ENCODE measurements at regions not wholly inside any gene's neighbourhood (a gene's known extent, or its start where the extent isn't known, plus 50 kb on each side); places are given as distances from the start of the nearest gene placed in this dataset.
"Not testable (repeated sequence)": the region's sequence is repeated elsewhere in the genome, so short reads cannot be mapped to it uniquely, and the experiment has no call there.

DNA sequence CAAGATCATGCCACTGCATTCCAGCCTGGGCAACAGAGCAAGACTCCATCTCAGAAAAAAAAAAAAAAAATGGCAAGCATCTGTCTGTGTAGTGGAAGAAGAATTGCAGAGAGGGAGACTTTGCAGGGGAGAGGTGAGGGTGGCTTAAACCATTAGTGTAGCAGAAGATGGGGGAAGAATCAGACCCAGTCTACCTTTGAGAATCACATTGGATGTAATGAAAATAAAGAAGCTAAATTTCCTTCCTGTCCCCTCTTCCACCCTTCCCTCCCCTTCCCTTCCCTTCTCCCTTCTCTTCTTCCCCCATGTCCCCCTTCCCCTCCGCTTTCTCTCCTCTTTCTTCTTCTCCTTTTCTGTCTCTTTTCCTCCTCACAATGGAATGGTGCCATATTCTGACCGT lies 180.8 kb upstream of the SVIL start:
- no peak for DNase-seq (ENCODE audit: low read depth in 6 of 9, low spot score in 9 of 9)
- peaks cover 28 to 35% of the 10 kb centered on the region in 2 donors for H3K4me1 ChIP-seq (ENCODE audit: control insufficient read depth in 2 of 2, insufficient read depth in 2 of 2, low read length in 2 of 2)
- H3K27ac ChIP-seq (ENCODE audit: low read depth in 1 of 2, low read length in 1 of 2), result no peak overlapping the region
- H3K4me3 ChIP-seq (ENCODE audit: low read length in 2 of 2), result no peak overlapping the region
- 89% methylated on average over 2 of the region's 2 CpGs for WGBS
- H3K9me3 ChIP-seq (ENCODE audit: control insufficient read depth in 2 of 2, insufficient read depth in 1 of 2, low read length in 1 of 2), result no peaks in the 10 kb centered on the region
- H3K27me3 ChIP-seq (ENCODE audit: control insufficient read depth in 2 of 2, insufficient read depth in 1 of 2, low read length in 1 of 2), result no peaks in the 10 kb centered on the region
- H3K36me3 ChIP-seq (ENCODE audit: control insufficient read depth in 2 of 2, insufficient read depth in 2 of 2, low read length in 1 of 2), result no peaks in the 10 kb centered on the region

DNA sequence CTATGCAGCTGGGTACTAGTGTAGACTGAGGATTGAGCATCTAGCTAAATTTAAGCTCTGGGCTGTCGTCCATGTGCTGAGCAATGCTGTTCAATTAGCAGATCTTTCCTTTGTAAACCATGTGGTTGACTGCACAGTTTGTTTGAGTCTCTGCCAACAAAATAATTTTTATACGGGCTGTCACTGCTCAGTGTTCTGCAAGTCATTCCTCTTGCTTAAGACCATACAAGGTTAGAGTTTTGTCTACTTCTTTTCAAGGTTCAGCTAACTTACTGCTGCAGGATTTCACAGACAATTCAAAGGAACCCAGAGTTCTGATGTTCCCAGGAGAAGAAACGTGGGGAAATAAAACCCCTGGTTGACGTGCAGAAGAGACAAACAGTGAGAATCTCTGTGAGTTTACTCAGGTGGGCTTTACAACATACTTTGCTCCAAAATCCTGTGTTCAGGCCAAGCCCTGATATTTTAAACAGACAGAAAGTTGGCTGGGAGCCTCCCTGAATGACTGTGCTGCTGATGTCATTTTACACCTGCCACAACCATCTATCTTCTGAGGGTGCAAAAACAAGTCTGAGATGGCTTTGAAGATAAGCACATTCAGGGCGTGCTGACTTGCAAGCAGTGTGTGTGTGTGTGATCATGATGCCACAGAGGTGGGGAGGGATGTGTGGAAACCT lies 177.1 kb upstream of the SVIL start:
- Histone ChIP-seq H3K36me3 (ENCODE audit: control insufficient read depth in 2 of 2, insufficient read depth in 2 of 2, low read length in 1 of 2) (no peaks in the 10 kb centered on the region), H3K4me3 (ENCODE audit: low read length in 2 of 2) (no peak overlapping the region), H3K27ac (ENCODE audit: low read depth in 1 of 2, low read length in 1 of 2) (peak overlapping the region; percentile 86 to 92), H3K27me3 (ENCODE audit: control insufficient read depth in 2 of 2, insufficient read depth in 1 of 2, low read length in 1 of 2) (no peaks in the 10 kb centered on the region), H3K4me1 (ENCODE audit: control insufficient read depth in 2 of 2, insufficient read depth in 2 of 2, low read length in 2 of 2) (peaks cover 46 to 62% of the 10 kb centered on the region in 2 donors), H3K9me3 (ENCODE audit: control insufficient read depth in 2 of 2, insufficient read depth in 1 of 2, low read length in 1 of 2) (no peaks in the 10 kb centered on the region)
- DNase-seq (ENCODE audit: low read depth in 6 of 9, low spot score in 9 of 9), result peak; percentile 62 to 91 (median 80)
- WGBS, result 3% methylated on average over 5 of the region's 5 CpGs

DNA sequence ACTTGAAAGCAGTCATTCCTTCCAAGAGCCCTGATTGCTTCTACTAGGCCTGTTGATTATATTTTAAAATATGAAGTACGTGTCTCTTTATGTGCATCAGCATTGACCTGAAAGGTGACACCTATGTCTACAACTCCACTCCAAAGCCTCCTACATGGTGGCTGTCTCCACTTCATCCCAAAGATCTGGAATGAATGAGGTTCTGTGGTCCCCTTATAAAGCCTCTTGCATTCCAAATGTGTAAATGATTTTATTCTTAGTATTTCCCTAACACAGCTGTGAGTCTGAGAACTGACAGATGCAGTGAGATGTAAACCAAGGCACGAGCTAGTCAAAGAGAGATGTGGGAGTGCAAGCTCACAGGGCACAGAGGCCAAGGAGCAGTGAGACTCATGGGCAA lies 176.0 kb upstream of the SVIL start:
- H3K27me3 ChIP-seq (ENCODE audit: control insufficient read depth in 2 of 2, insufficient read depth in 1 of 2, low read length in 1 of 2), result no peaks in the 10 kb centered on the region
- no peaks in the 10 kb centered on the region for H3K9me3 ChIP-seq (ENCODE audit: control insufficient read depth in 2 of 2, insufficient read depth in 1 of 2, low read length in 1 of 2)
- peak in 1 of 9 donors; percentile 33 for DNase-seq (ENCODE audit: low read depth in 6 of 9, low spot score in 9 of 9)
- H3K27ac ChIP-seq (ENCODE audit: low read depth in 1 of 2, low read length in 1 of 2), result peak overlapping the region; percentile 86 to 92
- no peaks in the 10 kb centered on the region for H3K36me3 ChIP-seq (ENCODE audit: control insufficient read depth in 2 of 2, insufficient read depth in 2 of 2, low read length in 1 of 2)
- peaks cover 46 to 62% of the 10 kb centered on the region in 2 donors for H3K4me1 ChIP-seq (ENCODE audit: control insufficient read depth in 2 of 2, insufficient read depth in 2 of 2, low read length in 2 of 2)
- H3K4me3 ChIP-seq (ENCODE audit: low read length in 2 of 2), result no peak overlapping the region
- WGBS, result 82% methylated on average over 2 of the region's 2 CpGs

DNA sequence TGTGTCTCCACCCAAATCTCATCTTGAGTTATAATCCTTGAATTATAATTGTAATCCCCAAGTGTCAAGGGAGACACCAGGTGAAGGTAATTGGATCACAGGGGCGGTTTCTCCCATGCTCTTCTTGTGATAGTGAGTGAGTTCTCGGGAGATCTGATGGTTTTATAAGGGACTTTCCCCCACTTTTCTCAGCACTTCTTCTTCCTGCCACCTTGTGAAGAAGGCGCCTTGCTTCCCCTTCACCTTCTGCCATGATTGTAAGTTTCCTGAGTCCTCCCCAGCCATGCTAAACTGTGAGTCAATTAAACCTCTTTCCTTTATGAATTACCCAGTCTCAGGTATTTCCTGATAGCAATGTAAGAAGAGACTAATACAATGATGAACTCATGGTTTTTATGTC lies 175.5 kb upstream of the SVIL start:
- peaks cover 46 to 64% of the 10 kb centered on the region in 2 donors for H3K4me1 ChIP-seq (ENCODE audit: control insufficient read depth in 2 of 2, insufficient read depth in 2 of 2, low read length in 2 of 2)
- not testable (repeated sequence) for H3K9me3 ChIP-seq (ENCODE audit: control insufficient read depth in 2 of 2, insufficient read depth in 1 of 2, low read length in 1 of 2); H3K27me3 ChIP-seq (ENCODE audit: control insufficient read depth in 2 of 2, insufficient read depth in 1 of 2, low read length in 1 of 2); H3K4me3 ChIP-seq (ENCODE audit: low read length in 2 of 2); H3K36me3 ChIP-seq (ENCODE audit: control insufficient read depth in 2 of 2, insufficient read depth in 2 of 2, low read length in 1 of 2); DNase-seq (ENCODE audit: low read depth in 6 of 9, low spot score in 9 of 9)
- H3K27ac ChIP-seq (ENCODE audit: low read depth in 1 of 2, low read length in 1 of 2), result peak overlapping the region in 1 of 2 donors; percentile 92
- 92% methylated on average over 3 of the region's 3 CpGs for WGBS

DNA sequence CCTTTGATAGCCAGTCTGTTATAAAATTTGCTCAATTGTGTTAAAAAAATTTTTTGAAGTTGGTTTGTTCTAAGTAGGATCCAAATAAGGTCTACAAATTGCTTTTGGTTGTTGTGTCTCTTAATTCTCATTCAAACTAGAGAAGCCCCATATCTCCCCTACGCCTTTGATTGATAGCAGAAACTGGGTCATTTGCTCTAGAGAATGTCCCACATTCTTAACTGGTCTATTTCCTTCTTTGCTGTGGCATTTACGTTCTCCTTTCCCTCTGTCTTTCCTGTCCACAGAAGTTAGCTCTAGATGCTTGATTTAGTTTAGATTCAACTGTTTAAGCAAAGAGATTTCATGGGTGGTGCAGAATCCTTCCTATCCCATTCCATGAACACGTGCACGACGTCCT lies 174.6 kb upstream of the SVIL start:
- H3K36me3 ChIP-seq (ENCODE audit: control insufficient read depth in 2 of 2, insufficient read depth in 2 of 2, low read length in 1 of 2), result no peaks in the 10 kb centered on the region
- H3K27me3 ChIP-seq (ENCODE audit: control insufficient read depth in 2 of 2, insufficient read depth in 1 of 2, low read length in 1 of 2), result no peaks in the 10 kb centered on the region
- 63% methylated on average over 5 of the region's 5 CpGs for WGBS
- no peak overlapping the region for H3K4me3 ChIP-seq (ENCODE audit: low read length in 2 of 2)
- H3K27ac ChIP-seq (ENCODE audit: low read depth in 1 of 2, low read length in 1 of 2), result peak overlapping the region; percentile 25 to 92
- DNase-seq (ENCODE audit: low read depth in 6 of 9, low spot score in 9 of 9), result peak in 4 of 9 donors; percentile 38 to 75 (median 47)
- peaks cover 0 to 6% of the 10 kb centered on the region in 2 donors for H3K9me3 ChIP-seq (ENCODE audit: control insufficient read depth in 2 of 2, insufficient read depth in 1 of 2, low read length in 1 of 2)
- H3K4me1 ChIP-seq (ENCODE audit: control insufficient read depth in 2 of 2, insufficient read depth in 2 of 2, low read length in 2 of 2), result peaks cover 48 to 72% of the 10 kb centered on the region in 2 donors

DNA sequence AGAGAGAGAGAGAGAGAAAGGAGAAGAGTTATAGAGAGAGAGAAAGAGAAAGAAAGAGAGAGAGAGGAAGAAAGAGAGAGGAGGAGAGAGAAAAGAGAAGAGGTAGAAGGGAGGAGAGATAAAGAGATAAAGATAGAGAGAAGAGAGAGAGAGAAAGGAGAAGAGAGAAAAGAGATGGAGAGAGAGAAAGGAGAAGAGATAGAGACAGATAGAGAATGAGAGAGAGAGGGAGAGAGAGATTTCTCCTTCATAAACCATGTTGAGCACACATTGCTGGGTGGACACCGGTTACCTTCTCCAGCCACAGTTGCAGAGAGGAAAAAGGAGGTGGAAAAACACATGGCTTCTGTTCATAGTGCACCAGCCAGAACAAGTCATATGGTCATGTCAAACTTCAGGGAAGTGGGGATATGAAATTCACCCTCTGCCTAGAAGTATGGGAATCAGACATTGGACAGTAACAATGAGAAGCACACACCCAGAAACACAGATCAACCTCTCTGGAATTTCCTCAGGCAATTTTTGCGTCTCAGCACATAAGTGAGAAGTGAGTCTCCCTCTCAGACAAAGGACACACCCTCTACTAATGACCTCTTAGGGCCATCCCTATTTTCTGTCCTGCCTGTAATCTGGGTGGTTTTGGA lies 172.5 kb upstream of the SVIL start:
- Histone ChIP-seq H3K27ac (ENCODE audit: low read depth in 1 of 2, low read length in 1 of 2) (no peak overlapping the region), H3K36me3 (ENCODE audit: control insufficient read depth in 2 of 2, insufficient read depth in 2 of 2, low read length in 1 of 2) (no peaks in the 10 kb centered on the region), H3K27me3 (ENCODE audit: control insufficient read depth in 2 of 2, insufficient read depth in 1 of 2, low read length in 1 of 2) (no peaks in the 10 kb centered on the region), H3K4me1 (ENCODE audit: control insufficient read depth in 2 of 2, insufficient read depth in 2 of 2, low read length in 2 of 2) (peaks cover 53 to 73% of the 10 kb centered on the region in 2 donors), H3K9me3 (ENCODE audit: control insufficient read depth in 2 of 2, insufficient read depth in 1 of 2, low read length in 1 of 2) (peaks cover 0 to 6% of the 10 kb centered on the region in 2 donors), H3K4me3 (ENCODE audit: low read length in 2 of 2) (no peak overlapping the region)
- WGBS, result 96% methylated on average over 2 of the region's 2 CpGs
- no peak for DNase-seq (ENCODE audit: low read depth in 6 of 9, low spot score in 9 of 9)

DNA sequence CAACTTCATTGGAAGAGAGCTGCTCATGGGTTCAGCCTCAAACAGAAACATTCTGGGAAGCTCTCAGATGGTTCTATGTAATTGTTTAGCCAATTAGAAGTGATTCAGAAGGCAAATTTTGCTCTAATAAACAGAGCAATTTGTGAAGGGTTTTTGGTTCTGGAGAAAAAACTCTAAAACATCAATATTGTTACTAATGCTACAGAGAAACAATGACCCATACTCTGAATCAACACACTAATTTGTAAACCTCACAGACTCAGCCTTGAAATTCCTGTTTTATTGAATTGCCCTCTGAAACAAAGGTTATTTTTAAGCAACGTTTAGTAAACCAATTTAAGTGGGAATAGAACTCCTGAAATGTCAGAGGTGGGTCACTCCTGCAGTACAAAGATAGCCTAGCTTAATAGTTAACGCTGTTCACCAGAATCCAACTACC lies 171.6 kb upstream of the SVIL start:
- peaks cover 0 to 6% of the 10 kb centered on the region in 2 donors for H3K9me3 ChIP-seq (ENCODE audit: control insufficient read depth in 2 of 2, insufficient read depth in 1 of 2, low read length in 1 of 2)
- WGBS, result 97% methylated on average over 2 of the region's 2 CpGs
- H3K36me3 ChIP-seq (ENCODE audit: control insufficient read depth in 2 of 2, insufficient read depth in 2 of 2, low read length in 1 of 2), result no peaks in the 10 kb centered on the region
- DNase-seq (ENCODE audit: low read depth in 6 of 9, low spot score in 9 of 9), result no peak
- peaks cover 45 to 64% of the 10 kb centered on the region in 2 donors for H3K4me1 ChIP-seq (ENCODE audit: control insufficient read depth in 2 of 2, insufficient read depth in 2 of 2, low read length in 2 of 2)
- H3K27me3 ChIP-seq (ENCODE audit: control insufficient read depth in 2 of 2, insufficient read depth in 1 of 2, low read length in 1 of 2), result no peaks in the 10 kb centered on the region
- H3K4me3 ChIP-seq (ENCODE audit: low read length in 2 of 2), result no peak overlapping the region
- H3K27ac ChIP-seq (ENCODE audit: low read depth in 1 of 2, low read length in 1 of 2), result no peak overlapping the region

DNA sequence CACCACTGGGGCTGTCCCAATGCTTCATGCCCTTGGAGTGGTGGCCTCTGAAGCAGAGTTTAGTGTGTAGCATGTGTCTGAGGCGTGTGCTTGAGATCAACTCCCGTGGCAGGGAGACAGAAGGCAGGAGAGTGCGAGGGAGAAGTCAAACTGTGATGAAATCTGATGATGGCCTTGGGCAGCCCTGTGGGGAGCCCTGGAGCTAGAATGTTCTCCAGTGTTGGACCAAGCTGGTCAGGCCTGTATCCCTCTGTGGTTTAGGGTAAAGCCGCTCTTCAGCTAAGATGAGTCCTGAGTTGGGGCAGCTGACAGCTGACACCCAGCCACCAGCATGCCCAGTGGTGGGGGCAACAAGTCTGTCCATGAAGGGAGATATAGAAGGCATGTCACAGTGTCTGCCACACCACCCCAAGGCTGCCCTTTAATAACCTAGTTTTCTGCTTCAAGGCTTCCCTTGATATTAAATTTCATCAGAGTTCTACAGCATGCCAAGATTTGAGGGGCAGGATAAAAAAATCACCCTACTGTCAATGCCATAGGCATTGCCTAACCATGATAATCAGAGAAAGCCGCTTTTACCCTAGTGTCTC lies 170.5 kb upstream of the SVIL start:
- Histone ChIP-seq H3K9me3 (ENCODE audit: control insufficient read depth in 2 of 2, insufficient read depth in 1 of 2, low read length in 1 of 2) (peaks cover 0 to 6% of the 10 kb centered on the region in 2 donors), H3K4me1 (ENCODE audit: control insufficient read depth in 2 of 2, insufficient read depth in 2 of 2, low read length in 2 of 2) (peaks cover 34 to 53% of the 10 kb centered on the region in 2 donors), H3K27me3 (ENCODE audit: control insufficient read depth in 2 of 2, insufficient read depth in 1 of 2, low read length in 1 of 2) (no peaks in the 10 kb centered on the region), H3K27ac (ENCODE audit: low read depth in 1 of 2, low read length in 1 of 2) (peak overlapping the region in 1 of 2 donors; percentile 35), H3K4me3 (ENCODE audit: low read length in 2 of 2) (no peak overlapping the region), H3K36me3 (ENCODE audit: control insufficient read depth in 2 of 2, insufficient read depth in 2 of 2, low read length in 1 of 2) (no peaks in the 10 kb centered on the region)
- DNase-seq (ENCODE audit: low read depth in 6 of 9, low spot score in 9 of 9), result no peak
- 78% methylated on average over 5 of the region's 5 CpGs for WGBS

Measured in thymus (tissue), 11 donors.